Mammary epithelial cell (primary cell): ENCODE measurements at regions not wholly inside any gene's neighbourhood (a gene's known extent, or its start where the extent isn't known, plus 50 kb on each side); places are given as distances from the start of the nearest gene placed in this dataset.

ENCODE experiments used
- CTCF ChIP-seq, 2 donors: IDR thresholded peaks in 1 of 2; conservative IDR thresholded peaks in 1 of 2; 2 replicates each; pipeline ENCODE4 v1.5.1; 2011 to 2012; ENCODE audit warnings: inconsistent platforms in 2 of 2, low read length in 2 of 2, mild to moderate bottlenecking in 2 of 2, control low read depth in 1 of 2, low read depth in 1 of 2; ENCODE audit not compliant: insufficient read depth in 1 of 2; ENCODE audit errors: extremely low read depth in 1 of 2
- EZH2 ChIP-seq: IDR thresholded peaks from 2 replicates; pipeline ENCODE4 v1.6.1; 2012; ENCODE audit warnings: low read length, inconsistent platforms, borderline replicate concordance

- no peak for TF ChIP-seq CTCF (conservative IDR thresholded peaks at IDR 0.05 in 1 of 2, IDR thresholded peaks at IDR 0.05 in 1 of 2; ENCODE audit: extremely low read depth in 1 of 2, insufficient read depth in 1 of 2, low read depth in 1 of 2, low read length in 2 of 2)
- no peak for TF ChIP-seq EZH2
Observed at GRCh38 chr12:108033090-108033489, 96.0 kb upstream of the WSCD2 start.
